SK-N-SH (cell line): ENCODE measurements at regions not wholly inside any gene's neighbourhood (a gene's known extent, or its start where the extent isn't known, plus 50 kb on each side); places are given as distances from the start of the nearest gene placed in this dataset.

Source experiments
- CTCF ChIA-PET: fragments of 300-600, 350-600 bp; formaldehyde crosslinking; extraction: SDS; loops from one replicate; lab custom pipeline; 2021; lab: Yijun Ruan, JAX
- POLR2A ChIA-PET: fragments of 350-600 bp; sonication (Branson Sonifier 250); formaldehyde crosslinking; extraction: SDS; loops from one replicate; lab custom pipeline; 2020; ENCODE audit warnings: antibody characterized with exemption, inconsistent platforms; lab: Yijun Ruan, JAX
- DNase-seq: peaks from one replicate; pipeline ENCODE4 v3.0.0; 2012
- H2AFZ ChIP-seq: fragments of 200-600 bp; sonication (generic); 2 replicates; pipeline ENCODE4 v1.8.1; 2016; ENCODE audit warnings: antibody characterized with exemption, mild to moderate bottlenecking, low read depth
- H3F3A ChIP-seq: fragments of 200-600 bp; sonication (generic); replicated peaks from 2 replicates; pipeline ENCODE3; 2016; ENCODE audit warnings: antibody characterized with exemption, mild to moderate bottlenecking; ENCODE audit not compliant: insufficient read depth
- H3K27ac ChIP-seq, 2 experiments: fragments of 200-500 bp in 1 of 2; fragments of 200-600 bp in 1 of 2; sonication (Bioruptor generic) in 1 of 2; sonication (generic), shearing (Covaris generic) in 1 of 2; 2 replicates each; pipeline versions ENCODE4 v1.5.1 to v1.6.1; 2014 to 2016; ENCODE audit warnings: low read depth in 2 of 2, inconsistent platforms in 1 of 2, low read length in 1 of 2, mild to moderate bottlenecking in 1 of 2, mixed read lengths in 1 of 2
- H3K27me3 ChIP-seq: fragments of 200-600 bp; sonication (generic), shearing (Covaris generic); 2 replicates; pipeline ENCODE4 v1.6.1; 2016; ENCODE audit warnings: mixed run types; ENCODE audit not compliant: insufficient read depth
- H3K36me3 ChIP-seq, 2 experiments: fragments of 200-500 bp in 1 of 2; fragments of 200-600 bp in 1 of 2; sonication (Bioruptor generic) in 1 of 2; sonication (generic) in 1 of 2; replicated peaks in 1 of 2; 2 replicates each; pipeline versions ENCODE3 to v1.5.1; 2014 to 2016; ENCODE audit warnings: low read length in 1 of 2, mild to moderate bottlenecking in 1 of 2; ENCODE audit not compliant: insufficient read depth in 2 of 2, control insufficient read depth in 1 of 2
- H3K4me1 ChIP-seq, 2 experiments: fragments of 200-500 bp in 1 of 2; fragments of 200-600 bp in 1 of 2; sonication (Bioruptor generic) in 1 of 2; sonication (generic), shearing (Covaris generic) in 1 of 2; 2 replicates each; pipeline versions ENCODE4 v1.5.1 to v1.6.1; 2014 to 2016; ENCODE audit warnings: low read depth in 1 of 2, low read length in 1 of 2, mixed run types in 1 of 2; ENCODE audit not compliant: insufficient read depth in 2 of 2, control insufficient read depth in 1 of 2
- H3K4me2 ChIP-seq: fragments of 200-600 bp; sonication (generic), shearing (Covaris generic); 2 replicates; pipeline ENCODE4 v1.6.1; 2017; ENCODE audit warnings: mixed run types
- H3K4me3 ChIP-seq, 2 experiments: fragments of 200-500 bp in 1 of 2; fragments of 200-600 bp in 1 of 2; sonication (Bioruptor generic) in 1 of 2; sonication (generic), shearing (Covaris generic) in 1 of 2; 2 replicates each; pipeline versions ENCODE4 v1.5.1 to v1.8.1; 2014 to 2016; ENCODE audit warnings: low read depth in 2 of 2, inconsistent platforms in 1 of 2, low read length in 1 of 2, mild to moderate bottlenecking in 1 of 2, mixed read lengths in 1 of 2, moderate library complexity in 1 of 2
- H3K79me2 ChIP-seq: fragments of 200-600 bp; sonication (generic); 2 replicates; pipeline ENCODE4 v1.8.1; 2017; ENCODE audit warnings: mild to moderate bottlenecking; ENCODE audit not compliant: insufficient read depth
- H3K9ac ChIP-seq: fragments of 200-600 bp; sonication (generic); 2 replicates; pipeline ENCODE4 v1.6.1; 2017; ENCODE audit warnings: mixed run types
- H3K9me2 ChIP-seq: fragments of 200-600 bp; sonication (generic); 2 replicates; pipeline ENCODE4 v1.6.1; 2017; ENCODE audit warnings: mixed run types
- H3K9me3 ChIP-seq: fragments of 200-600 bp; sonication (generic); 2 replicates; pipeline ENCODE4 v1.6.1; 2017; ENCODE audit warnings: mixed run types, mild to moderate bottlenecking, moderate library complexity
- H4K20me1 ChIP-seq: fragments of 200-600 bp; sonication (generic); 2 replicates; pipeline ENCODE4 v1.6.1; 2017; ENCODE audit warnings: mild to moderate bottlenecking, mixed run types; ENCODE audit not compliant: insufficient read depth
- EP300 ChIP-seq, 2 experiments: IDR thresholded peaks; 2 replicates each; pipeline versions ENCODE4 v1.4.0 to v1.6.1; 2012; ENCODE audit warnings: borderline replicate concordance in 1 of 2, low read depth in 1 of 2, low read length in 1 of 2
- EZH2phosphoT487 ChIP-seq: fragments of 200-600 bp; sonication (generic); IDR thresholded peaks from 2 replicates; pipeline ENCODE4 v1.6.1; 2017; ENCODE audit warnings: low read depth, mixed run types, mild to moderate bottlenecking, antibody characterized with exemption, moderate library complexity, borderline replicate concordance
- GABPA ChIP-seq: IDR thresholded peaks from 2 replicates; pipeline ENCODE4 v1.4.0; 2012; ENCODE audit warnings: low read depth, mild to moderate bottlenecking
- GATA2 ChIP-seq: sonication (generic); formaldehyde crosslinking; IDR thresholded peaks from 2 replicates; pipeline ENCODE4 v1.5.0; 2020; ENCODE audit warnings: mild to moderate bottlenecking, missing genetic modification reagents
- IRF3 ChIP-seq: fragments of 150-350 bp; IDR thresholded peaks from 2 replicates; pipeline ENCODE4 v1.6.1; 2016; ENCODE audit warnings: mild to moderate bottlenecking, low read depth, low read length
- MEF2A ChIP-seq: IDR thresholded peaks from 2 replicates; pipeline ENCODE4 v1.4.0; 2012; ENCODE audit warnings: low read depth, borderline replicate concordance
- NFIC ChIP-seq: IDR thresholded peaks from 2 replicates; pipeline ENCODE4 v1.4.0; 2012; ENCODE audit warnings: borderline replicate concordance
- PBX3 ChIP-seq: IDR thresholded peaks from 2 replicates; pipeline ENCODE4; 2012
- POLR2AphosphoS5 ChIP-seq: IDR thresholded peaks from 2 replicates; pipeline ENCODE4 v1.6.1; 2012; ENCODE audit warnings: low read depth, low read length
- RAD21 ChIP-seq: IDR thresholded peaks from 2 replicates; pipeline ENCODE4 v1.6.1; 2012; ENCODE audit warnings: mild to moderate bottlenecking, low read length
- REST ChIP-seq: IDR thresholded peaks from 2 replicates; pipeline ENCODE4 v1.6.1; 2012; ENCODE audit warnings: mild to moderate bottlenecking, low read depth, low read length, moderate library complexity
- RFX5 ChIP-seq: IDR thresholded peaks from 2 replicates; pipeline ENCODE4 v1.6.1; 2012; ENCODE audit warnings: mild to moderate bottlenecking, improper control_type of control experiment, low read length
- SIN3A ChIP-seq: IDR thresholded peaks from 2 replicates; pipeline ENCODE4 v1.6.1; 2012; ENCODE audit warnings: low read depth, mild to moderate bottlenecking, low read length, moderate library complexity, borderline replicate concordance
- SMC3 ChIP-seq: IDR thresholded peaks from 2 replicates; pipeline ENCODE4 v1.6.1; 2012; ENCODE audit warnings: low read depth, low read length, improper control_type of control experiment
- TCF12 ChIP-seq: IDR thresholded peaks from 2 replicates; pipeline ENCODE4 v1.4.0; 2012
- USF1 ChIP-seq: IDR thresholded peaks from 2 replicates; pipeline ENCODE4 v1.4.0; 2012; ENCODE audit warnings: low read depth, borderline replicate concordance
- USF2 ChIP-seq: fragments of 150-350 bp; IDR thresholded peaks from 2 replicates; pipeline ENCODE4 v1.6.1; 2017; ENCODE audit warnings: antibody characterized with exemption, low read length, low read depth, borderline replicate concordance
- YY1 ChIP-seq: IDR thresholded peaks from 2 replicates; pipeline ENCODE4 v1.4.0; 2012; ENCODE audit warnings: low read depth, mild to moderate bottlenecking
- ZBTB33 ChIP-seq: IDR thresholded peaks from 2 replicates; pipeline ENCODE4 v1.4.0; 2012; ENCODE audit warnings: low read depth, borderline replicate concordance
- WGBS: methylation state at CpG from one replicate; pipeline ENCODE4 v1.1.6; 2017; ENCODE audit warnings: low lambda C conversion rate; 5-methylcytosine and 5-hydroxymethylcytosine counted together

- no peak overlapping the region for H3K4me3 ChIP-seq
- no peaks in the 10 kb centered on the region for H3K27me3 ChIP-seq
- 44% methylated on average over 3 of the region's 3 CpGs for WGBS
- H4K20me1 ChIP-seq: no peaks in the 10 kb centered on the region
- no peak for TF ChIP-seq EZH2phosphoT487
- TF ChIP-seq MEF2A: no peak
- no peak for TF ChIP-seq GATA2
- TF ChIP-seq RAD21: no peak
- TF ChIP-seq TCF12: no peak
- TF ChIP-seq PBX3: no peak
- no peak for TF ChIP-seq ZBTB33
- TF ChIP-seq POLR2AphosphoS5: no peak
- TF ChIP-seq SMC3: no peak
- TF ChIP-seq USF1: no peak
- no peak for TF ChIP-seq REST
- no peak for TF ChIP-seq NFIC
- no peak for TF ChIP-seq USF2
- no peak for TF ChIP-seq EP300 (IDR thresholded peaks at IDR 0.05; ENCODE audit: borderline replicate concordance in 1 of 2, low read depth in 1 of 2, low read length in 1 of 2)
- TF ChIP-seq GABPA: no peak
- no peak for TF ChIP-seq RFX5
- TF ChIP-seq SIN3A: no peak
- no peak for TF ChIP-seq YY1
- TF ChIP-seq IRF3: no peak
- TF ChIP-seq, all 33 proteins: peak for 0
- Histone ChIP-seq H3K27ac (no peak overlapping the region), H3K79me2 (no peaks in the 10 kb centered on the region), H3K36me3 (no peaks in the 10 kb centered on the region), H2AFZ (no peak overlapping the region), H3K9me3 (no peaks in the 10 kb centered on the region), H3F3A (no peaks in the 10 kb centered on the region), H3K4me2 (no peak overlapping the region), H3K9ac (no peak overlapping the region), H3K9me2 (no peaks in the 10 kb centered on the region), H3K4me1 (no peaks in the 10 kb centered on the region)
- DNase-seq: no peak
- POLR2A ChIA-PET: no interaction called here
- CTCF ChIA-PET: no interaction called here
Measured at GRCh38 chrX:113873056-113873455, 710.8 kb upstream of the HTR2C start.
